ENCODE measurements at regions not wholly inside any gene's neighbourhood (a gene's known extent, or its start where the extent isn't known, plus 50 kb on each side); places are given as distances from the start of the nearest gene placed in this dataset.

DNA sequence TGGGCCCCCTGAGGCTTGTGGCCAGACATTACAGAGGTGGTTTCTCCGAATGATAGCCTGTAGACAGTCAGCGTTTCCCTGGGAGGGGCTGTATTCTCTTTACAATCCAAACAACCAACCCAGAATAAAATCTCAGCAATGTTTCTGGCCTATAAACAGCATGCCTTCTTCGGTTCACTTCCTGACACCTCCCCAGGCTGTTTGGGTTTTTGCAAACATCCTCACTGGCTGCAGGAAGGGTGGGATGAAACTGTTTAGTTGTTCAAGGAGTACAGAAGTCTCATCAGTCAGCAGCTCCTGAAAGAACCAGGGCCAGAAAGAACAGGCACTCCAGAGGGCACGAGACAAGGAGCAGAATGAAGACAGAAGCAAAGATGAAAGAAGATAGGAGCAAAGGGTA lies 350.0 kb downstream of the QKI start:
- H3K36me3 ChIP-seq (ENCODE audit: control insufficient read depth, insufficient read depth, low read length), result no peaks in the 10 kb centered on the region
- no peaks in the 10 kb centered on the region for H4K20me1 ChIP-seq (ENCODE audit: insufficient read depth, low read length)
- H3K14ac ChIP-seq (replicated peaks; ENCODE audit: low read depth, low read length), result peak overlapping the region; percentile 62
- H4K91ac ChIP-seq (ENCODE audit: insufficient read depth, low read depth, low read length), result peak overlapping the region; percentile 55; the same call in 1 of the 2 replicates
- TF ChIP-seq FOS (IDR thresholded peaks at IDR 0.05; ENCODE audit: low read depth, low read length) (no peak), NFE2L2 (IDR thresholded peaks at IDR 0.05; ENCODE audit: low read depth, low read length) (no peak), CHD1 (IDR thresholded peaks at IDR 0.05; ENCODE audit: low read depth, low read length) (no peak)
- BruUV-seq (replicated peaks), result no TSS peak
- peak overlapping the region; percentile 55; the same call in 1 of the 2 replicates for H3K18ac ChIP-seq (ENCODE audit: low read depth, low read length)
- peak overlapping the region; percentile 22; the same call in 1 of the 2 replicates for H3K27ac ChIP-seq (ENCODE audit: insufficient read depth, low read length)
- peaks cover 4% of the 10 kb centered on the region; the same call in 1 of the 2 replicates for H3K4me1 ChIP-seq (ENCODE audit: control insufficient read depth, insufficient read depth, low read length)
- H2BK5ac ChIP-seq (ENCODE audit: low read depth, low read length, poor library complexity, severe bottlenecking), result peak overlapping the region; percentile 47
- peak overlapping the region; percentile 83 for H2BK120ac ChIP-seq (ENCODE audit: low read depth, low read length)
- H3K23ac ChIP-seq (ENCODE audit: low read depth, low read length), result peak overlapping the region; percentile 59
- H2BK15ac ChIP-seq (ENCODE audit: low read depth, low read length), result peak overlapping the region; percentile 32; the same call in 1 of the 3 replicates
- POLR2A ChIA-PET (ENCODE audit: unreplicated experiment), result no interaction called here
- 29% methylated on average over 1 of the region's 4 CpGs; no CpG with 5 or more reads in 1 of the 2 experiments for WGBS, 2 experiments (ENCODE audit: extremely low coverage in 2 of 2, insufficient read length in 1 of 2)
- peak overlapping the region; percentile 80 for H2BK20ac ChIP-seq (ENCODE audit: low read depth, low read length)
- H4K8ac ChIP-seq (ENCODE audit: low read depth in 2 of 2, low read length in 2 of 2), result peak overlapping the region; percentile 6 to 27; a peak in 1 of 4 replicates
- CTCF ChIA-PET, result interaction anchor here (0.6 to 2.0 kb wide), 2 partner anchors 192 to 194 kb away, joined by 3 to 6 read pairs; no protein-coding TSS in a partner anchor
- H3K4me3 ChIP-seq (ENCODE audit: insufficient read depth, low read depth, low read length), result no peak overlapping the region
- H2AK9ac ChIP-seq (replicated peaks; ENCODE audit: low read depth, low read length, poor library complexity), result no peak overlapping the region
- in situ Hi-C loops (cut with MboI; ENCODE audit: low sequenced_read_pairs) (no loop called here), dilution Hi-C loops (cut with HindIII; ENCODE audit: low sequenced_read_pairs, unreplicated experiment) (no loop called here), intact Hi-C loops (cut with micrococcal nuclease) (no loop called here)
- no peak overlapping the region for H4K5ac ChIP-seq (ENCODE audit: low read depth, low read length)
- peak overlapping the region; percentile 68 for H3K4ac ChIP-seq (ENCODE audit: low read depth, low read length)
- peak; percentile 91 for ATAC-seq (ENCODE audit: low read depth)
- no peak overlapping the region for H2AK5ac ChIP-seq (ENCODE audit: low read depth, low read length)
- peak overlapping the region; percentile 50; the same call in 1 of the 2 replicates for H3K4me2 ChIP-seq (ENCODE audit: low read depth, low read length)
- DNase-seq, result peak; percentile 34
- H3K79me1 ChIP-seq (ENCODE audit: low read depth in 1 of 2, low read length in 2 of 2), result no peaks in the 10 kb centered on the region
- H3K56ac ChIP-seq (ENCODE audit: extremely low read depth, insufficient read depth, low read length), result peak overlapping the region; percentile 39; the same call in 1 of the 2 replicates
- peak overlapping the region; percentile 85 for H2AFZ ChIP-seq (replicated peaks; ENCODE audit: low read length, poor library complexity)
- H3K9me1 ChIP-seq (ENCODE audit: insufficient read depth, low read length), result no peaks in the 10 kb centered on the region
- H3K9me3 ChIP-seq (ENCODE audit: control insufficient read depth, insufficient read depth, low read length), result no peaks in the 10 kb centered on the region
- no peak overlapping the region for H3K9ac ChIP-seq (ENCODE audit: low read depth, low read length)
- H3K27me3 ChIP-seq (ENCODE audit: control insufficient read depth, insufficient read depth, low read length), result no peaks in the 10 kb centered on the region

All from IMR-90 (cell line).